Smooth muscle cell (in vitro differentiated cells): ENCODE measurements at regions not wholly inside any gene's neighbourhood (a gene's known extent, or its start where the extent isn't known, plus 50 kb on each side); places are given as distances from the start of the nearest gene placed in this dataset.

Source experiments
- DNase-seq: peaks from one replicate; lab custom pipeline; 2025; ENCODE audit not compliant: unreplicated experiment; lab: John Stamatoyannopoulos, UW
- H2AFZ ChIP-seq: fragments of 200-600 bp; sonication (generic); 2 replicates; pipeline ENCODE4 v1.6.0; 2016; ENCODE audit warnings: antibody characterized with exemption, low read depth, mild to moderate bottlenecking
- H3F3A ChIP-seq: fragments of 200-600 bp; sonication (generic); 2 replicates; pipeline ENCODE4 v1.6.0; 2017; ENCODE audit warnings: antibody characterized with exemption, low read depth
- H3K27ac ChIP-seq: fragments of 200-600 bp; sonication (generic); 2 replicates; pipeline ENCODE4 v1.5.1; 2016; ENCODE audit warnings: low read depth, mild to moderate bottlenecking
- H3K27me3 ChIP-seq: fragments of 200-600 bp; sonication (generic); 2 replicates; pipeline ENCODE4 v1.6.1; 2016; ENCODE audit warnings: low read depth, mild to moderate bottlenecking
- H3K36me3 ChIP-seq: fragments of 200-600 bp; sonication (generic); 2 replicates; pipeline ENCODE4 v1.5.1; 2016; ENCODE audit warnings: low read depth
- H3K4me1 ChIP-seq: fragments of 200-600 bp; sonication (generic); 2 replicates; pipeline ENCODE4 v1.5.1; 2016; ENCODE audit warnings: low read depth
- H3K4me2 ChIP-seq: fragments of 200-600 bp; sonication (generic); 2 replicates; pipeline ENCODE4 v1.6.0; 2016; ENCODE audit warnings: mild to moderate bottlenecking
- H3K4me3 ChIP-seq: fragments of 200-600 bp; sonication (generic); 2 replicates; pipeline ENCODE4 v1.5.1; 2016; ENCODE audit warnings: mild to moderate bottlenecking
- H3K79me2 ChIP-seq: fragments of 200-600 bp; sonication (generic); 2 replicates; pipeline ENCODE4 v1.6.0; 2016; ENCODE audit warnings: low read depth, mild to moderate bottlenecking
- H3K9ac ChIP-seq: fragments of 200-600 bp; sonication (generic); 2 replicates; pipeline ENCODE4 v1.6.0; 2016; ENCODE audit warnings: low read depth
- H3K9me3 ChIP-seq: fragments of 200-600 bp; sonication (generic); replicated peaks from 2 replicates; pipeline ENCODE4 v1.5.1; 2016; ENCODE audit warnings: low read depth
- H4K20me1 ChIP-seq: fragments of 200-600 bp; sonication (generic); 2 replicates; pipeline ENCODE4 v1.6.0; 2016; ENCODE audit warnings: low read depth
- CTCF ChIP-seq: fragments of 200-600 bp; sonication (generic); IDR thresholded peaks from 2 replicates; pipeline ENCODE4 v1.5.1; 2017; ENCODE audit warnings: borderline replicate concordance, mild to moderate bottlenecking, antibody characterized with exemption; ENCODE audit not compliant: insufficient read depth, poor library complexity, severe bottlenecking
- WGBS: methylation state at CpG from one replicate; pipeline ENCODE4 v1.1.7; 2016; ENCODE audit warnings: low lambda C conversion rate; 5-methylcytosine and 5-hydroxymethylcytosine counted together

- Histone ChIP-seq H3K4me2 (no peak overlapping the region), H3K9ac (no peak overlapping the region), H3K27me3 (no peaks in the 10 kb centered on the region), H2AFZ (no peak overlapping the region), H4K20me1 (no peaks in the 10 kb centered on the region), H3K9me3 (no peaks in the 10 kb centered on the region), H3K4me1 (no peaks in the 10 kb centered on the region), H3K4me3 (no peak overlapping the region), H3F3A (no peaks in the 10 kb centered on the region), H3K27ac (no peak overlapping the region), H3K36me3 (no peaks in the 10 kb centered on the region), H3K79me2 (no peaks in the 10 kb centered on the region)
- no peak for DNase-seq
- TF ChIP-seq CTCF = no peak
- WGBS = 89% methylated on average over 2 of the region's 2 CpGs
Measured at GRCh38 chr21:17231124-17231523, 281.7 kb upstream of the CXADR start.

GRCh38 chr21:17231771-17232170 lies 281.1 kb upstream of the CXADR start:
- 88% methylated on average over 3 of the region's 3 CpGs for WGBS
- Histone ChIP-seq H4K20me1 (no peaks in the 10 kb centered on the region), H3K79me2 (no peaks in the 10 kb centered on the region), H2AFZ (no peak overlapping the region), H3K4me2 (no peak overlapping the region), H3K36me3 (no peaks in the 10 kb centered on the region), H3K9ac (no peak overlapping the region), H3K4me3 (no peak overlapping the region), H3K4me1 (no peaks in the 10 kb centered on the region), H3K9me3 (no peaks in the 10 kb centered on the region), H3K27me3 (no peaks in the 10 kb centered on the region), H3K27ac (no peak overlapping the region), H3F3A (no peaks in the 10 kb centered on the region)
- DNase-seq = no peak
- TF ChIP-seq CTCF = no peak

GRCh38 chr21:17238468-17238867 lies 274.4 kb upstream of the CXADR start:
- Histone ChIP-seq H3K27me3 (no peaks in the 10 kb centered on the region), H3K9ac (no peak overlapping the region), H3K79me2 (no peaks in the 10 kb centered on the region), H3K4me1 (no peaks in the 10 kb centered on the region), H4K20me1 (no peaks in the 10 kb centered on the region), H3K27ac (no peak overlapping the region), H3F3A (no peaks in the 10 kb centered on the region), H3K9me3 (no peaks in the 10 kb centered on the region), H3K4me2 (no peak overlapping the region), H3K36me3 (no peaks in the 10 kb centered on the region), H3K4me3 (no peak overlapping the region), H2AFZ (no peak overlapping the region)
- no peak for DNase-seq
- TF ChIP-seq CTCF = no peak

GRCh38 chr21:17250778-17251241 lies 262.0 kb upstream of the CXADR start:
- H2AFZ ChIP-seq = no peak overlapping the region
- H3K27me3 ChIP-seq = no peaks in the 10 kb centered on the region
- no peak for TF ChIP-seq CTCF
- no peak overlapping the region for H3K27ac ChIP-seq
- H4K20me1 ChIP-seq = no peaks in the 10 kb centered on the region
- H3K4me2 ChIP-seq = no peak overlapping the region
- WGBS = 83% methylated on average over 2 of the region's 2 CpGs
- no peaks in the 10 kb centered on the region for H3K79me2 ChIP-seq
- no peak for DNase-seq
- no peaks in the 10 kb centered on the region for H3K36me3 ChIP-seq
- no peaks in the 10 kb centered on the region for H3K9me3 ChIP-seq
- no peak overlapping the region for H3K4me3 ChIP-seq
- H3K9ac ChIP-seq = no peak overlapping the region
- H3K4me1 ChIP-seq = no peaks in the 10 kb centered on the region
- H3F3A ChIP-seq = no peaks in the 10 kb centered on the region
